HG03565 (cell line): ENCODE measurements at regions not wholly inside any gene's neighbourhood (a gene's known extent, or its start where the extent isn't known, plus 50 kb on each side); places are given as distances from the start of the nearest gene placed in this dataset.

ENCODE experiments used
- ATAC-seq: cut with Tn5 transposase; IDR thresholded peaks from one replicate; pipeline ENCODE4 v1.9.1; 2021; ENCODE audit warnings: mild to moderate bottlenecking, moderate library complexity; ENCODE audit not compliant: unreplicated experiment

GRCh38 chr12:132426349-132427173 lies 63.4 kb upstream of the FBRSL1 start:
- ATAC-seq, result no peak

GRCh38 chr12:132424811-132425210 lies 65.1 kb upstream of the FBRSL1 start:
- ATAC-seq, result no peak

GRCh38 chr12:132423820-132424645 lies 65.9 kb upstream of the FBRSL1 start:
- no peak for ATAC-seq

GRCh38 chr12:132423251-132423819 lies 66.6 kb upstream of the FBRSL1 start:
- no peak for ATAC-seq

- ATAC-seq, result no peak
Measured at GRCh38 chr12:132422381-132423043, 67.4 kb upstream of the FBRSL1 start.

GRCh38 chr12:132422040-132422380 lies 67.9 kb upstream of the FBRSL1 start:
- ATAC-seq, result no peak

- no peak for ATAC-seq
Measured at GRCh38 chr12:132419631-132420246, 70.2 kb upstream of the FBRSL1 start.

- ATAC-seq, result no peak
Measured at GRCh38 chr12:132418393-132418925, 71.5 kb upstream of the FBRSL1 start.

GRCh38 chr12:132417741-132418140 lies 72.2 kb upstream of the FBRSL1 start:
- ATAC-seq, result no peak

- no peak for ATAC-seq
Measured at GRCh38 chr12:132416827-132417226, 73.1 kb upstream of the FBRSL1 start.

GRCh38 chr12:132416121-132416673 lies 73.8 kb upstream of the FBRSL1 start:
- no peak for ATAC-seq

GRCh38 chr12:132415327-132416120 lies 74.4 kb upstream of the FBRSL1 start:
- no peak for ATAC-seq

- ATAC-seq, result peak; percentile 68
Measured at GRCh38 chr12:132414634-132415326, 75.2 kb upstream of the FBRSL1 start.

- ATAC-seq, result no peak
Measured at GRCh38 chr12:132413931-132414588, 75.9 kb upstream of the FBRSL1 start.

- no peak for ATAC-seq
Measured at GRCh38 chr12:132411457-132411856, 78.5 kb upstream of the FBRSL1 start.

GRCh38 chr12:132410849-132411248 lies 79.1 kb upstream of the FBRSL1 start:
- no peak for ATAC-seq

GRCh38 chr12:132410296-132410625 lies 79.7 kb upstream of the FBRSL1 start:
- no peak for ATAC-seq

GRCh38 chr12:132409495-132410295 lies 80.3 kb upstream of the FBRSL1 start:
- ATAC-seq, result no peak
